ENCODE measurements at regions not wholly inside any gene's neighbourhood (a gene's known extent, or its start where the extent isn't known, plus 50 kb on each side); places are given as distances from the start of the nearest gene placed in this dataset.

- DNase-seq = no peak
- H3K36me3 ChIP-seq = no peaks in the 10 kb centered on the region
Observed at GRCh38 chr5:7331131-7331530, 64.8 kb upstream of the ADCY2 start.

More at GRCh38 chr5:7331131-7331530, 64.8 kb upstream of the ADCY2 start:
- H3K4me3 ChIP-seq = no peak overlapping the region
- 0 out of 2 replicates have a peak, but pooled peaks cover 4% of the 10 kb centered on the region for H3K9me3 ChIP-seq
- no peaks in the 10 kb centered on the region for H3K27me3 ChIP-seq

All from MG63 (cell line).